Iris pigment epithelial cell (primary cell): ENCODE measurements at regions not wholly inside any gene's neighbourhood (a gene's known extent, or its start where the extent isn't known, plus 50 kb on each side); places are given as distances from the start of the nearest gene placed in this dataset.

Source experiments
- DNase-seq: peaks from one replicate; pipeline ENCODE4 v3.0.0-alpha.2; 2011; ENCODE audit warnings: low read depth

DNA sequence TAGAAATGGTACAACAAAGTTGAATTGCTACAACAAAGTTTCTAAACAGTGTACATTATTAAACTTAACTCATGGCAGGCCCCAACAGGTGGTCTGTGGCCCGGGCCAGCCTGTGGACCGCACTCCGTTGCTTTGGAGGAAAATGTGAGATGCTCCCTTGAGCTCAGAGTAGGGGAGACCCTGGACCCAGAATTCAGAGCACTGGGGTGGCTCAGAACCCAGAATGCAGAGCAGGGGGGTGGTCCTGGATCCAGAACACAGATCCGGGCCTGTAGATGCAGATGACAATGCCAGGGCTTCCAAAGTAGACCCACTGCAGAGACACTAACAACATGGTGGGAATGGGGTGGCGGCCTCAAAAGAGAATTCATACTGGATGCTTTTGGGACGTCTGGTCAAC, 311.0 kb downstream of the NDUFA10 start:
- DNase-seq, result no peak

- no peak for DNase-seq
Observed at GRCh38 chr2:239712755-239713154, 311.9 kb upstream of the HDAC4 start.

DNA sequence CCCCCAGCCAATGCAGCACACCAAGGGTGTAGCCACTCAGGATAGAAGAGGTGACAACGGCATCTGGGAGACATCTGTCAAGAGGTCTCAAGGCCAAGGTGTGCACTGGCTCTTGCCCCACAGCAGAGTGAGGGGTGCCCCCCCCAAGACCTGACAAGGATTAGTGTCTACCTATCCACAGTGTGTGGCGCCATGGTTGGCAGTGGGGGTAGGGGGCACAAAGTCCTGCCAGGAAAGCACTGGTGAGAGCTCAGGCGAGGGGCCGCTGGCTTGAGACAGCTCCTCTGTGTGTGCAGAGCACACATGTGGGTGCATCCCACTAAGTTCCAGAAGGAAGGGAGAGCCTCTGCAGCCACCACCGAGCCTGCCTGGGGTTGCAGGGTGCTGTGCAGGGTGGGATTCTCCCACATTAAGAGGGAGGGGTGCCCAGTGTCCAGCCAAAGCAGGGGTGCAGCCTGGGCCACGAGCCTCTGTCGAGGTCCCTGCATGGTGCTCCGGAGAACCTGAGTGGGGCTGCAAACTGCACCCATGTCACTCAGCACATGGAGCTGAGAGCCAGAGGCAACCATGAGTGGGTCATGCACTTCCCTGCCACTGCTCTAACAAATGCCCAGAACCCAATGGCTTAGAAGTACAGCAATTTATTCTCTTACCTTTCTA, 311.2 kb upstream of the HDAC4 start:
- DNase-seq, result no peak

DNA sequence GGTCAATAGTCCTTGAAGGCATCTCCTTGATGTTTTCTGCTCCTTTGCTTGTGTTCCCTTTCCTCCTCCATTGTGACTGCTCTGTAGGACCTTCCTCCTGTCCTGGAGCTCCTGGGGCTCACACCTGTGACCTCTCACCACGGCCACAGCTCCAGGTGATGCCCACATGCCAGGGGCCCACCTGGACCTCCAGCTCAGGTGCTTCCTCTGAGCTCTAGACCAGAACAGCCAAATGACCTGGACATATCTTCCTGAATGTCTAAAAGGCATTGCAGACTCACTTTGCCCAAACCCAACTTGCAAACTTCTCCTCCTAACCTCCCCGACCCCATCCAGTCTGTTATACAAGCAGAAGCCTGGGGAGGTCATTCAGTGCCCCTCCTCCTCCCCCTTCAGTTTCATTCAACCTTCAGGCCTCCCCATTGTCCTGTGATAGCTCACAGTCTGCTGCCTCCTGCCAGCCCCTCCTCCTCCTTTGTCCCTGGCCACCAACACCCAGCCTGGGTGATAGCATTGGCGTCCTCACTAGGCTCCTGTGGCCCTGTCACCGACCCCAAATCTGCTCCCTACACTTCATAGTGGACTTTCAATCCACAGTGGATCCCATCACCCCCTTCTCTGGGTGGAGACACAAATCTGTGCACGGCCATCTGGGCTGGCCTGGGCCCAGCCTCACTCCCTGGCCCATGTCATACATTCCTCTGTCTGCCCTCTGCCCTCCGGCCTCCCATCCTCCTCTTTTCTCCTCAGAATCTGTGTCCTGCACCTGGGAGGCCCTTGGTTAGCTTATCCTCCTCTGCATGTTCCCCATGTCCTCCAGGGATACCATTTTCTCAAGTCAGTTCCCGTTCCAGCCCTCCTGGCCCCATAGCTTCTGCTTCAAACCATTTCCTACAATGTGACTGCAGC, 310.4 kb upstream of the HDAC4 start:
- no peak for DNase-seq

DNA sequence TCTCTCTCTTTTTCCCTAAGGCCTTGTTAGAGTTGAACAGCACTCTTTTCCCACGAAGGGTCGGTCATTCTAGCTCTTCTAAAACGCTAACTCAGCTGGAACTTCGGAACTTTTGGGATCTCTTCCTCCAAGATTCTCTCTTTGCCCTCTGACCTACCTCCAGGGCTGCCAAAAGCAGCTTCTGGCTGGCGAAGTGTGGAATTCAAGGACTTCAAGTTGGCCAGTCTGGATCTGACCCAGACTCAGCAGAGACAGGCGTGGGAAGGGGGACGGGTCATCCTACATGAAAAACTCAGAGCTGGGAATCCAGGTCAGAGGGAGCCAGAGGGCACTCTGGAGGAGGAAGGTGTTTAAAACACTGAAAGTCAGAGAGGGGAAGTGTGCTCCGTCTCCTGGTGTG, 305.5 kb upstream of the HDAC4 start:
- no peak for DNase-seq

DNA sequence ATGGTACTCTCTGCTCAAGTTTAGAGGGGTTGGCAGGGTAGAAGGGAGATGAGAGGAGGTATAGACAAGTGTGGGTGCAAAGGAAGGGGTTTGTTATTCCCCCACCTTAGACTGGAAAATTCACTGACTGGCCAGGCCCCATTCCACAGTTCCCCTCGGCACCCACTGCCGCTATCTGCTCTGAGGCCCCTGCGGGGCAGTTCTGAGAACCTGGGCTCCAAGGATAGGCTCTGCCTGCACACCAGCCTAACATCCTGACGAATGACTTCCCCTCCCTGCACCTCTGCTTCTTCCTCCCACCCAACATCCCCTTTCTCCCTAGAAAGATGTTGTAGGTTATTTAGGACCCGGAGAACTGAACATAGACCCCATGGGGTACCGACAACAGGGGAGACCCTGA, 303.9 kb upstream of the HDAC4 start:
- DNase-seq, result no peak

- DNase-seq, result no peak
Observed at GRCh38 chr2:239703834-239704233, 303.0 kb upstream of the HDAC4 start.

DNA sequence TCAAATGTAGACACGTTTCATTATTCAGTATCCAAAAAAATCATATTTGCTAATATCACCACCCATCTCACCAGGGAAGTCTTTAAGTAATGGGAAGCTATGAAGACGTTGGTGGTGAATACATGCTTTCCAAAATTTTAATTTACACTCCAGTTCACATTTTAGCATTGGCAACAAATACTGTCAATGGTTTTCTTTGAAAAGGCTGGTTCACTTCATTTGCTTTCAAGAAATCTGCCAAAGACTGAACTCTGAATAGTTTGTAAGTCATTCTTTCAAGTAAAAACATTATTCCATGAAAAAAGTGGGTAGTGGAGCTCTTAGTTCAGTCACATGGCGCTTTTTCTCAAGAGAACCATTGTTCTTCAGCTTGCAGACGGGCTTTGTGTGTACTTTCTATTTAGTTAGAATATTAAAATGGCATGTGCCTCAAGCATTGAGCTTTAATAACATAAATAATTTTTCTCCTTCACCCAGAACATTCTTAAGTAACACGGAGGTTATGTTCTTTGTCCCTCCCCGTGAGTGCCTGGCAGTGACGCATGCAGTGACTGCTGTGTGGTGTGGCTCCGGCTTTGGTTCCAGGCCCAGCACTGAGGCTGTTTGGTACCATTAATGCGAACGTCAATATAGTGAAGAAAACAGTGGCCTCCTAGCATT, 300.0 kb upstream of the HDAC4 start:
- no peak for DNase-seq

GRCh38 chr2:239697399-239698164, 296.8 kb upstream of the HDAC4 start:
- DNase-seq, result no peak

DNA sequence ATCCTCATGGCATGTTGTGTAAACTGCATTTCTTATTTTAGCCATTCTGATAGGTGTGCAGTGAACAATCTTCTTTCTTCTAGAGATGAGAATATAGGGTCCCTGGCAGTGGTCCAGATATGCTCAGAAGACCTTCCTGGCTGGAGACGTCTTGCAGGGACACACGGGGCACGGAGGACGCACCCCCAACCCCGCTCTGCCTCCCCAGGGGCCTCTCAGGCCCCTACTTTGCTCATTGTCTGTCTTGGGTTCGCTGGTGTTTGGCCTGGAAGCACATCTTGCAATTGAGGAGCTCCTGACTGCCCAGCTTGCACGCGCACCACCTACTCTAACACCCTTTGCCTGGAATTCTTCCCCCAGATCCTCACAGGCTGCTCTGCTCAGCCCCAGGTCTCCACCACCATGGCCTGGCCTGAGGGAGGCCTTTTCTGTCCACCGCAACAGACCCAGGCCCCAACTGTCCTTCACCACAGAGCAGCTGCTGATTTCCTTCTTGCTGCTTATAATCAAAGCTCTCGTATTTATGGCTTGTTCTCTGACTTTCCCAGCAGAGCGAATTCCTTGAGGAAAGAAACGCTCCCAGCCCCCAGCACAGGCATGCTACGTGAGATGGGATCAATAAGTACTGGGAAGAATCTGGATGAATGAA, 295.9 kb upstream of the HDAC4 start:
- DNase-seq, result no peak

DNA sequence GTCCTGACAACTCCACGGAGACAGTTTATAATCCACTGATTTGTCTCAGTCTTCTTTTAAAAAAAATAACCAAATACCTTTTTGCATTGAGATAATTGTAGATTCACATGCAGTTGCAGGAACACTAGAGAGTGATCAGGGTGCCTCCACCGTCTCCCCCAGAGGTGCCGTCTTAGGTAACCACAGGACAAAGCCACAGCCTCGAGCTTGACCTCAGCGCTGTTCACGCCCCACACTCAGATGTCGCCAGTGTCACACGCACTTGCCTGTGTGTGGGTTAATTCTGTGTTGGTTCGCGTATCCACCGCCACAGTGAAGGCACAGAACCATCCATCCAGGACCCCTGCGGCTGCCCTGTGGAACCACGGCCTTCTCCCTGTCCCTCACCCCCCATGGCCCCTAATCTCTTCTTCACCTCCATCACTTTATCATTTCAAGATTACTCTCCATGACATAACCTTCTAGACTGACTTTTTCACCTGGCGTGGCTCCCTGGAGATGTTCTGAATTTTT, 295.0 kb upstream of the HDAC4 start:
- no peak for DNase-seq

DNA sequence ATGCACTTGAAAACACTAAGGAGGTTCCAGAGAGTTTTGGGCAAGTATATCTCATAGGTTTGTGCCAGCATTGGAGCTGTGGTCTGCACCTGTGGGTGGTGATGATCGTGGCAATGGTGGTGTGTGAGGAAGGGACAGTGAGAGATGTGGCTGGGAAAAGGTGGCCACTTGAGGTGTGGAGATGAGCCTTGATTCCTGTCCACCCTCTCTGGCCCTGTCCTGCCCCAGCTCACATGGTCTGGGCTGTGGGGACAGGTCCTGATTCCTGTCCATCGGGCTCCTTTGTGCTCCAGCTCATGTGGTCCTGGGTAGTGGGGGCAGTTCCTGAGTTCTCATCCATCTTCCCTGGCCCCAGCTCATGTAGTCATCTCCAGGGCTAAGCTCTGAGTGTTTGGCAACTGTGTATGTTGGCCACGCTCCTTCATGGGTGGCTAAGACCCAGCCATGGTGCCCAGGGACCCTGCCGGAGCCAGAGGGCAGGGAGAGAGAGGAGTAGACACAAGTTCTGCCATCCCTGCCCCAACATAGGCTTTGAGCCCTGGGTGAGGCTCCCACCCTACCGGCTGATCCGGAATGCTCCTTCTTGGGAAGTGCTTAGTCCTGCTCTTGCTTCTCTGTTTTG, 294.4 kb upstream of the HDAC4 start:
- no peak for DNase-seq

DNA sequence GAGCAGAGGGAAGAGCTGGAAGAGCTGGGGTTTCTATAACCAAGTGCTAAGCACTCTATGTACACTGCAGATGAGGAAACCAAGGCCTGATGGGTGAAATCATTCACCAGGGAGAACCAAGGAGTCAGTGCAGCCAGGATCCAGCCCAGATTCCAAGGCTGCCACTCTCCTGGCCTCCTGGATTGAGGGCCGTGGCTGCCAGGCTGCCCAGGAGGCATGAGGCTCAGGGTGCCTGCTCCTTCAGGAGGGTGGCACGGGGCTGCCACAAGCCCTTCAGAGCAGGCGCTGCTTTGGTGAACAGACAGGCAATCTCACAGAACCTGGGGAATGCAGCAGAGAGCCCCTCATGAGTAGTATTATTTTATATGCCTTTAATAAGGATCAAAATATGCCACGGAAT, 293.7 kb upstream of the HDAC4 start:
- no peak for DNase-seq

DNA sequence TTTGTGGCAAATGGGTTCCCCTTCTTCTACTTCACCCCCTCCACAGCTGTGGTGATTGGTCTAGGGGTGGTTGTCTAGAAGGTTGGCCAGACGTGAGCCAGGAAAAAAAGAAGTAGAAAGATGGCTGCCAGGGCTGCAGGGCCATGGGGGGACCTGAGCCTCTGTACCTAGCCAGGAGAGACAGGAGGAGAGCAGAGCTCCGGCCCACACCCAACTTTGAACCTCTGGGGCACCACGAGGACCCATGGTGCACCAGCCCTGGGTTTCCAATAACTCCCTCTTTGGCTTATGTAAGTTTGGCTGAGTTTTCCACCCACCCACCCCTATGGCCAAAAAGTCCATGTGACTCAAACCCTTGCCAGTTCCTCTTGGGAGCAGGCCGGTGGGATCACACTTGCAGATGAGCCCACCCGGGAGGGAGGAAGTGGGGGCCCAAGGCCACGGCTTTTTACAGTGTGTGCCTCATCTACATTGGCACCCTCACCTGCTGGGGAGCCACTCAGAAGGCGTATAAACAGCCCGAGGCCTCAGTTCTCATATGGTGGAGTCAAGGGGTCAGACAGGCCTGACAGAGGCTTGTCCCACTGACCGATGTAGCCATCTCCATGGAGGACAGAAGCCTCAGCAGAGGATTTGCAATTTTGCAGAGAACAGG, 293.1 kb upstream of the HDAC4 start:
- no peak for DNase-seq

GRCh38 chr2:239693330-239693729, 292.5 kb upstream of the HDAC4 start:
- DNase-seq, result no peak

DNA sequence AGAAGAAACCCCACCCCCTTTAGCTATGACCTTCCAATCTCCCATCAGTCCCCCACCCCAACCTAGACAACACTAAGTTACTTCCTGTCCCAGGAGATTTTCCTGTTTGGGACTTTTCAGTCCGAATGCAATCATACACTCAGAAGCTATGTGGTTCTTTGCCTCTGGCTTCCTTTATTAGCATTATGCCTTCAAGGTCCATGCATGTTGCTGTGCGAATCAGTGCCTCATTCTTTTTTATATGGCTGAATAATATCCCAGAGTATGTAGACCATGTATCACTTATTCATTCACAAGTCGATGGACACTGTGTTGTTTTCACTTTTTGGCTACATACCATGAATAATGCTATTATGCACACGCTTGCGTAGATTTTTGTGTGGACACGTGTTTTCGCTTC, 292.1 kb upstream of the HDAC4 start:
- DNase-seq, result no peak

- no peak for DNase-seq
Observed at GRCh38 chr2:239692362-239692851, 291.6 kb upstream of the HDAC4 start.

- no peak for DNase-seq
Observed at GRCh38 chr2:239691720-239692119, 290.9 kb upstream of the HDAC4 start.

GRCh38 chr2:239690651-239691631, 290.1 kb upstream of the HDAC4 start:
- no peak for DNase-seq
